Liver (tissue), 8 donors: ENCODE measurements at regions not wholly inside any gene's neighbourhood (a gene's known extent, or its start where the extent isn't known, plus 50 kb on each side); places are given as distances from the start of the nearest gene placed in this dataset.

ENCODE experiments used
- DNase-seq: peaks from one replicate; pipeline ENCODE4 v3.0.0-alpha.2; 2017; ENCODE audit warnings: low spot score
- H3K27ac ChIP-seq, 2 donors: one replicate each; pipeline ENCODE4 v1.7.0; 2013; ENCODE audit warnings: inconsistent platforms in 2 of 2, low read length in 2 of 2, control low read depth in 1 of 2, low read depth in 1 of 2, mild to moderate bottlenecking in 1 of 2
- H3K27me3 ChIP-seq, 4 donors: one replicate each; pipeline versions ENCODE4 v1.6.1 to v1.7.0; 2013; ENCODE audit warnings: low read length in 3 of 4, inconsistent platforms in 1 of 4, mild to moderate bottlenecking in 1 of 4, moderate library complexity in 1 of 4; ENCODE audit not compliant: control insufficient read depth in 4 of 4, insufficient read depth in 4 of 4
- H3K36me3 ChIP-seq, 4 donors: one replicate each; pipeline versions ENCODE4 v1.6.1 to v1.7.0; 2013; ENCODE audit warnings: low read length in 3 of 4, mild to moderate bottlenecking in 3 of 4, low read depth in 1 of 4, moderate library complexity in 1 of 4; ENCODE audit not compliant: control insufficient read depth in 4 of 4, insufficient read depth in 3 of 4
- H3K4me1 ChIP-seq, 4 donors: one replicate each; pipeline versions ENCODE4 v1.6.1 to v1.7.0; 2013; ENCODE audit warnings: low read length in 3 of 4, mild to moderate bottlenecking in 3 of 4, moderate library complexity in 1 of 4; ENCODE audit not compliant: control insufficient read depth in 4 of 4, insufficient read depth in 4 of 4
- H3K4me3 ChIP-seq, 3 donors: one replicate each; pipeline versions ENCODE4 v1.6.1 to v1.7.0; 2013; ENCODE audit warnings: low read length in 3 of 3, control low read depth in 1 of 3, low read depth in 1 of 3, mild to moderate bottlenecking in 1 of 3
- H3K9ac ChIP-seq, 2 donors: one replicate each; pipeline ENCODE4 v1.7.0; 2013; ENCODE audit warnings: low read length in 2 of 2, mild to moderate bottlenecking in 2 of 2, moderate library complexity in 2 of 2, control low read depth in 1 of 2, low read depth in 1 of 2
- H3K9me3 ChIP-seq, 4 donors: one replicate each; pipeline versions ENCODE4 v1.6.1 to v1.7.0; 2013; ENCODE audit warnings: low read length in 3 of 4; ENCODE audit not compliant: control insufficient read depth in 4 of 4
- ATF3 ChIP-seq: IDR thresholded peaks from 2 replicates; pipeline ENCODE4 v1.6.1; 2016; ENCODE audit warnings: antibody characterized with exemption
- CTCF ChIP-seq: fragments of 150-350 bp; IDR thresholded peaks from 2 replicates; pipeline ENCODE4 v1.5.1; 2017; ENCODE audit warnings: improper control_type of control experiment, low read depth, low read length; ENCODE audit not compliant: missing input control
- EGR1 ChIP-seq, 2 donors: IDR thresholded peaks; 2 replicates each; pipeline ENCODE4 v1.6.1; 2016 to 2018; ENCODE audit warnings: antibody characterized with exemption in 2 of 2, low read depth in 2 of 2
- FOXA1 ChIP-seq: IDR thresholded peaks from 2 replicates; pipeline ENCODE4 v1.6.1; 2016; ENCODE audit warnings: antibody characterized with exemption
- FOXA2 ChIP-seq: IDR thresholded peaks from 2 replicates; pipeline ENCODE4 v1.6.1; 2016; ENCODE audit warnings: antibody characterized with exemption
- JUND ChIP-seq, 2 donors: IDR thresholded peaks; 2 replicates each; pipeline ENCODE4 v1.6.1; 2016; ENCODE audit warnings: antibody characterized with exemption in 2 of 2
- MAX ChIP-seq: IDR thresholded peaks from 2 replicates; pipeline ENCODE4 v1.6.1; 2016; ENCODE audit warnings: antibody characterized with exemption
- NR2F2 ChIP-seq: IDR thresholded peaks from 2 replicates; pipeline ENCODE4 v1.6.1; 2016; ENCODE audit warnings: antibody characterized with exemption
- REST ChIP-seq: IDR thresholded peaks from 2 replicates; pipeline ENCODE4 v1.6.1; 2016; ENCODE audit warnings: antibody characterized with exemption, mild to moderate bottlenecking
- RXRA ChIP-seq, 2 donors: IDR thresholded peaks; 2 replicates each; pipeline ENCODE4 v1.6.1; 2017 to 2018; ENCODE audit warnings: antibody characterized with exemption in 2 of 2, mild to moderate bottlenecking in 1 of 2
- SP1 ChIP-seq: IDR thresholded peaks from 2 replicates; pipeline ENCODE4 v1.6.1; 2018; ENCODE audit warnings: antibody characterized with exemption, mild to moderate bottlenecking
- TAF1 ChIP-seq: conservative IDR thresholded peaks from 2 replicates; pipeline ENCODE4 v1.6.1; 2016; ENCODE audit warnings: antibody characterized with exemption, mild to moderate bottlenecking
- YY1 ChIP-seq: IDR thresholded peaks from 2 replicates; pipeline ENCODE4 v1.6.1; 2016; ENCODE audit warnings: antibody characterized with exemption, mild to moderate bottlenecking
- ZBTB33 ChIP-seq: IDR thresholded peaks from 2 replicates; pipeline ENCODE4 v1.6.1; 2016; ENCODE audit warnings: antibody characterized with exemption
- WGBS: extraction: QIAGEN DNeasy Blood & Tissue Kit; methylation state at CpG from one replicate; pipeline ENCODE4 v1.1.7; 2013; 5-methylcytosine and 5-hydroxymethylcytosine counted together
- donor health status: healthy.
- donor health status: healthy.
- donor health status: healthy.
- donor health status: healthy.
- donor health status: healthy.

- no peaks in the 10 kb centered on the region for H3K9me3 ChIP-seq
- no peaks in the 10 kb centered on the region for H3K27me3 ChIP-seq
- DNase-seq = no peak
- TF ChIP-seq FOXA1 = no peak
- no peak for TF ChIP-seq RXRA (IDR thresholded peaks at IDR 0.05)
- no peak for TF ChIP-seq REST
- TF ChIP-seq SP1 = no peak
- TF ChIP-seq FOXA2 = no peak
- TF ChIP-seq NR2F2 = no peak
- TF ChIP-seq YY1 = no peak
- TF ChIP-seq JUND (IDR thresholded peaks at IDR 0.05) = no peak
- TF ChIP-seq CTCF = no peak
- no peak for TF ChIP-seq ZBTB33
- 90% methylated on average over 3 of the region's 3 CpGs for WGBS
- no peak overlapping the region for H3K4me3 ChIP-seq
- no peak overlapping the region for H3K9ac ChIP-seq
- no peak overlapping the region for H3K27ac ChIP-seq
- peaks cover 7 to 12% (median 9%) of the 10 kb centered on the region in 4 donors for H3K4me1 ChIP-seq
- H3K36me3 ChIP-seq = no peaks in the 10 kb centered on the region
Measured at GRCh38 chr7:17029150-17029549, 147.4 kb upstream of the AGR3 start.

GRCh38 chr7:17030559-17030958 lies 148.8 kb upstream of the AGR3 start:
- no peaks in the 10 kb centered on the region for H3K9me3 ChIP-seq
- DNase-seq = no peak
- H3K27ac ChIP-seq = no peak overlapping the region

More at GRCh38 chr7:17030559-17030958, 148.8 kb upstream of the AGR3 start:
- Histone ChIP-seq H3K4me1 (peaks cover 7 to 12% (median 9%) of the 10 kb centered on the region in 4 donors), H3K4me3 (no peak overlapping the region), H3K36me3 (no peaks in the 10 kb centered on the region), H3K9ac (no peak overlapping the region), H3K27me3 (no peaks in the 10 kb centered on the region)
- WGBS = 72% methylated on average over 2 of the region's 2 CpGs
- TF ChIP-seq MAX (peak; percentile 46), EGR1 (IDR thresholded peaks at IDR 0.05; ENCODE audit: low read depth in 2 of 2) (no peak), TAF1 (no peak), ATF3 (no peak)
